ENCODE measurements at regions not wholly inside any gene's neighbourhood (a gene's known extent, or its start where the extent isn't known, plus 50 kb on each side); places are given as distances from the start of the nearest gene placed in this dataset.
"Not testable (repeated sequence)": the region's sequence is repeated elsewhere in the genome, so short reads cannot be mapped to it uniquely, and the experiment has no call there.

- FAIRE-seq, result not testable (repeated sequence)
Measured at GRCh38 chr2:87583370-87583769, 164.5 kb upstream of the PLGLB2 start.

- not testable (repeated sequence) for FAIRE-seq
Measured at GRCh38 chr2:87583803-87584202, 164.1 kb upstream of the PLGLB2 start.

DNA sequence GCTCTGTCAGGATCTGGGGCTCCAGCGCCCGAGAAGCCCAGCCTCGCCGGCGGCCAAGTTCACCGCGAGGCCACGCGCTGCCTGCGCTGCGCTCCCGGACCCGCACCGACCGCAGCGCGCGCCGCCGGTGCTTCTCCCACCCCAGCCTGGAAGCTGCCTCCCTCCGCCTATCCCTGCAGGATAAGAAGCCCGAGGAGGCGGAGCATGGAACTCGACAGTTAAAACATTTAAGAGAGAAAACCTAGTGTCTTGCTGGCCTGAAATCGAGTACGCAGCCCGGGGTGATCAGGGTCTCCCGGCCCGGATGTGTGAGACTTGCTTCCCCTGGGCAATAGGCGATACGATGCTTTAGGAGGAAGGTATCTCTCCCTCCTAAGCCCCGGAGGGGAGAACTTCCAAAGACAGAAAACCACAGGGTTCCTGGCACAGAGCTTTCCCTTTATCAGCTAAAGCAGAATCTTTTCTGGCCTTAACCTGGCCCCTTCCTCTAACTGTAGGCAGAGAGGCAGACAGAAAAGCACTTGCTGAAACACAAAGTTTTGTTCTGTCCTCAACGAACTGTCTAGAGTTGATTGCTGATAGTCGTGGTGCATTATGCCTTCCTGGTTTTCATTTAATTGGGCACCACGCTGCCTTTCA, 163.5 kb upstream of the PLGLB2 start:
- not testable (repeated sequence) for FAIRE-seq

GRCh38 chr2:87587934-87588333, 160.0 kb upstream of the PLGLB2 start:
- FAIRE-seq, result not testable (repeated sequence)

- FAIRE-seq, result not testable (repeated sequence)
Measured at GRCh38 chr2:87592974-87593373, 154.9 kb upstream of the PLGLB2 start.

GRCh38 chr2:87593784-87594610, 153.9 kb upstream of the PLGLB2 start:
- not testable (repeated sequence) for FAIRE-seq

- FAIRE-seq, result not testable (repeated sequence)
Measured at GRCh38 chr2:87594611-87594992, 153.3 kb upstream of the PLGLB2 start.

DNA sequence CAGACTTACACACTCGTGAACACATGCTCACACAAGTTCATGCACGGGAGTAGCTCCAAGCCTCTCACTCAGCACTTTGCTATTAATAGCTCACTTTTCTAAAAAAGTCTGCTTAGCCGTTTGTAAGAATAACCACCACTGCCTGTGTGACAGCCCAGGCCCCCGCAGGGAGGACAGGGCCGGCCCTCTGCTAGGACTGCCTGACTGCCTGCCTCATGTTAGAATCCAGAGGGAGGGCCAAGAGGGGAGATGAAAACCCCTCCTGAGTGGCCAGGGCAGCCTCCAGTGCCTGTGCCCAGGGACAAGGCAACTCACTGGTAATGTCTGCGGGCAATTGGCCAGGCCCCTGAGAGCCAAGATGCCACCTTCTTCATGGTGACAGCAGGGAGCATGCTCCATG, 152.9 kb upstream of the PLGLB2 start:
- not testable (repeated sequence) for FAIRE-seq

DNA sequence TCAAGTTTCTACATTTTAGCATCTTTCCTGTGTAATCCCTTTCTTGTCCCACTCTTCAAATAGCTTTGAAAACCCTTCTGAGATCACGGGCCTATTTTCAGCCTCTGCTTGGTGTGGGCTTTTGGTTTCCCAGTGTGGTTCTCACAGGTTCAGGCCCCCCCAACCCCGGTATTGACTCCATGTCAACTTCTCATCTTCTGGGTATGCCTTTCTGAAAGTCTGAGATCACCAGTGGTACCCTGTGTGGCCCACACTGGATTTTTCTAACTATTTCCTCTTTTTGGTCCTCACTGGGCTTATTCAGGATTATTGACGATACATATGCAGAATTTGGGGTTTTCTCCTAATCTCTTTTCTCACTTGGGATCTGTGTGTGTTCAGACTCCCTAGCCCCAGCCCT, 146.9 kb upstream of the PLGLB2 start:
- not testable (repeated sequence) for FAIRE-seq

DNA sequence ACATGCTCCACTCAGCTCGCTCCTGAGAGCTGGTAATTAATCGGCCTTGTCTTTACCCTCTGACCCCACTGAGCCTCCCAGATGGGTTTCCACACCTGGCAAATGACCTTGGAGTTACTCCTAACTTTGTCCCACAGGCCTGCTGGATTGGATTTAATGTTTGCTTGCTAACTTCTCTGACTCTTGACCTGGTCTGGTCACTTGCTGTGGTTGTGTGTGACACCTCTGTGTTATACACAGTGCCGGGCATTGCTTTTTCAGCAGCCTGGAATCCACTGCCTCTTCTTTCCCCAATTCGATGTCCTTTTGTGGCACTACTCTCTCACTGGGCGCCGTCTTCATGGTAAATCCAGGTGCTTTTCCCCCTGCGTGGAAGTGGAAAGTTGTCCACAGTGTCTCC, 145.8 kb upstream of the PLGLB2 start:
- not testable (repeated sequence) for FAIRE-seq

DNA sequence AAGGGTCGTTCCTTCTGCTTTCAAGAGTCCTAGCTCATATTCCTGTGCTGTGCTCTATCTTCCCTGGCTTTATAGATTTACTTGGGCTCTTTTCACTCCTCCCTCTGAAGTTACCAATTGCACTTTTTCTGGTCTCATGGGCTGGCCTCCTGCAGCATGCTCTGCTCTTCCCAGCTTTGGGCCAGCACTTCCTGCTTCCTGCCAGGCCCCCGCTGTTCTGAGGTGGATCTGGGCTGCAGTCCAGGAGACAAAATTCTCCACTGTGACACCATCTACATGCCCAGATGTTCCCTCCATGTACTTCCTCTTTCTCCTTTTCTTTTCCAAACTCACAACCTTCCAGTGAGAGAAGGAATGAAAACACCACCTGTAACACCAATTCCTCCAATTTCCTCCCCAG, 145.2 kb upstream of the PLGLB2 start:
- not testable (repeated sequence) for FAIRE-seq

- not testable (repeated sequence) for FAIRE-seq
Measured at GRCh38 chr2:87603418-87604278, 144.2 kb upstream of the PLGLB2 start.

DNA sequence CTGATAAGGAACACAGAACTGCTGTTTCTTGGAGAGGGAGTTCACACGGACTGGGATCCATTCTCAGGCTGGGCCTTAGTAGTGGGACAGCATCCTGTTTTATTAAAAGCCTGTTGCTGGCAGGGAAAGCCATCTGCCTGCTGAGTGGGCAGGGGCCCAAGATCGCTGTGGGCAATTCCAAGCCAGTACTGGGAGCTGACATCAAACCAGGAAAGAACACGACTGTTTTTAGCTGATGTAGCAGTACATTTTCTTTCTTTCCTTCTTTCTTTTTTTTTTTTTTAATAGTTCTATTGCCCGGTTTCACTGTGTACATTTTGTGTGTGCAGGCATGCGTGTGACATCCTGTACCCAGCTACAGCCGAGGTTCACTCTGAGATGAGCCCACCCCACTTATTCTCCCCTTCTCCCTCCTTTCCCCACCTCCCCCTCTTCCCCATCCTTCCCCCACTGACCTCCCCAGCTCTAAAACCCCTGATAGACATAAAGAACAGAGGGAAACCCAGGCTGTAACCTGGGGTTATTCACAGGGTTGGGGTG, 143.5 kb upstream of the PLGLB2 start:
- FAIRE-seq, result not testable (repeated sequence)

DNA sequence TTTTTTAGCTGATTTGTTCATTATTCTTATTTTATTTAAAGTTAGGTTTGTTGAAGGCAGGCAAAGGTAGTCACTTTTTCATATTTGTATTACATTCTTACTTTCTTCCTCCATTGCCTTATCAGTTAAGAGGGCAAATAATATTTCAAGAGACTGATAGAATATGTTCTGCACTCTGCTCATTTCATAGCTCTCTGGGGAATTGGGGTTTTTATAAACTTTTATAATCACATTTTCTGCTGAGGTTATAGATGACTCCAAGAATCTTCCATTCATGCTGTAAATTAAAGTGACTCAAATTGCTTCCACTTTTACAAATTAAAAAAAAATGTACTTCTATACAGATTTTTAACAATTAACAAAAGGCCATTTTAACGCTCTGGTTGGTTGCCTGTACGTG, 142.9 kb upstream of the PLGLB2 start:
- not testable (repeated sequence) for FAIRE-seq

- not testable (repeated sequence) for FAIRE-seq
Measured at GRCh38 chr2:87608377-87609166, 139.3 kb upstream of the PLGLB2 start.

DNA sequence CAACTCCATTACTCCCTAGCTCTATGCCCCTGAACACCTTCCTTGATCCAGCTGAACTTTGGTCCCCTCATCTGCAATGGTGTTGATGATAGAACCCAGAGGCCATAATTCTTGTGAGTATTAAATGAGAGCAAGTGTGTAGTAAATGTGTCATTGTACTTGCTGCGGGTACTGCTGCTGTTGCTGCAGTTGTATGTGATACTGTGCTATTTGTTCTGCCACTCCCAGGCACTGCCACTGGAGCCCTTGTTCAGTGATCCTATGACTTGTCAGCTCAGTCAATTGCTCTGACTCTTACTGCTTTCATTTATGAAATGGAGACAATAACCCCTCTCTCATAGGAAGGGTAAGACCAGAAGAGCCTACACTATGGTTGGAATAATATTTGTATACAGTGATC, 136.9 kb upstream of the PLGLB2 start:
- not testable (repeated sequence) for FAIRE-seq

DNA sequence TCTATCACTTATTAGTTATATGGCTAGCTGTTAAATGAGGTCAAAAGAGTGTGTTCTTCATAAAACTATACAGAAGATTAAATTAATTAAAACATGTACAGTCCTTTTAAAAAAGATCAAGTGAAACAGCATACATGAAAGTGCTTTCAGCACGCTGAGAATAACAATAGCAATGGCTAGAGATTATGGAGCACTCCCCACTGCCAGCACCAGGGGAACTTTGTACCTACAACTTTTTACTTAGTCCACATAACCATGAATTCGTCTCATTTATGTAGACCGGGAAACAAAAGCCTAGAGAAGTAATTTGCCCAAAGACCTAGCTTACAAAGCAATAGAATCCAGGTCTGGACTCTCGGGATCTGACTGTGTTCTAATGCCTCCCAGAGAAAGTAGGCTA, 136.5 kb upstream of the PLGLB2 start:
- not testable (repeated sequence) for FAIRE-seq

DNA sequence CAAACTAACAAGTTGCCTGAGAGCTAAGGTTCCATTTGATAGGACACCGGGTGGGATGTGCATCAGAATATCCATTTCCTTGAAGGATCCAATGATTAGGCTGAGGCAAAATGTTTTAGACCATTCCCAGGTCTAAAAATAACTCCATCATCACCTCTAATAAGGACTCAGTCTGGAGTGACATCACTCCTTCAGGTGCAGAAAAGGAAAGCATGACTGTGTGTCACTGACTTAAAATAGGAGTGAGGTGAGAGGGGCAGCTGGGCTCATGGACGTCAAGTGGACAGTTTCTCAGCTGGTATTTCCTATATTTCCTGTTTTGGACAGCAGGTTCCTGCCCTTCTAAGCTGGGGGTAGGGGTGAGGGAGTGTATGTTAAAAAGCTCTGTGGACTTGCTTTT, 135.9 kb upstream of the PLGLB2 start:
- not testable (repeated sequence) for FAIRE-seq

GRCh38 chr2:87614829-87615434, 133.0 kb upstream of the PLGLB2 start:
- FAIRE-seq, result not testable (repeated sequence)

- FAIRE-seq, result not testable (repeated sequence)
Measured at GRCh38 chr2:87619121-87619520, 128.8 kb upstream of the PLGLB2 start.

- FAIRE-seq, result not testable (repeated sequence)
Measured at GRCh38 chr2:87621139-87621538, 126.7 kb upstream of the PLGLB2 start.

Data from colon (tissue), 2 donors.